HL-60 (cell line): ENCODE measurements at regions not wholly inside any gene's neighbourhood (a gene's known extent, or its start where the extent isn't known, plus 50 kb on each side); places are given as distances from the start of the nearest gene placed in this dataset.

Experiments
- DNase-seq, 2 experiments: peaks; one replicate each; pipeline ENCODE4 v3.0.0-alpha.2; 2010 to 2020; ENCODE audit warnings: low read depth in 1 of 2, low spot score in 1 of 2
- H3K27ac ChIP-seq: fragments of 250-450 bp; sonication (Bioruptor Pico); replicated peaks from 2 replicates; pipeline ENCODE4 v1.5.1; 2020; ENCODE audit warnings: mild to moderate bottlenecking, moderate library complexity
- H3K27me3 ChIP-seq: fragments of 250-450 bp; sonication (Bioruptor Pico); 2 replicates; pipeline ENCODE4 v1.5.1; 2021; ENCODE audit warnings: mild to moderate bottlenecking, moderate library complexity; ENCODE audit not compliant: insufficient read depth, poor library complexity, severe bottlenecking
- H3K4me3 ChIP-seq: replicated peaks from 2 replicates; pipeline ENCODE4 v1.5.1; 2011; ENCODE audit warnings: mild to moderate bottlenecking, control low read depth, low read length; ENCODE audit not compliant: insufficient read depth
- CTCF ChIP-seq: IDR thresholded peaks from one replicate; pipeline ENCODE4 v1.5.1; 2011; ENCODE audit warnings: low read length, control low read depth, inconsistent platforms; ENCODE audit not compliant: insufficient read depth
- GABPA ChIP-seq: IDR thresholded peaks from 2 replicates; pipeline ENCODE4 v1.6.1; 2012; ENCODE audit warnings: low read depth
- POLR2AphosphoS5 ChIP-seq: IDR thresholded peaks from 2 replicates; pipeline ENCODE4 v1.6.1; 2012; ENCODE audit warnings: low read depth
- SPI1 ChIP-seq: IDR thresholded peaks from 2 replicates; pipeline ENCODE4 v1.6.1; 2012; ENCODE audit warnings: low read depth, mild to moderate bottlenecking, borderline replicate concordance
- TF ChIP-seq, protein P1 (sequence below): IDR thresholded peaks from 2 replicates; pipeline ENCODE4 v1.6.1; 2012; ENCODE audit warnings: low read depth; ENCODE audit not compliant: insufficient replicate concordance

GRCh38 chr2:150063931-150064548 lies 423.4 kb downstream of the RND3 start:
- Histone ChIP-seq H3K4me3 (no peak overlapping the region), H3K27ac (no peak overlapping the region), H3K27me3 (no peaks in the 10 kb centered on the region)
- TF ChIP-seq, protein P1, sequence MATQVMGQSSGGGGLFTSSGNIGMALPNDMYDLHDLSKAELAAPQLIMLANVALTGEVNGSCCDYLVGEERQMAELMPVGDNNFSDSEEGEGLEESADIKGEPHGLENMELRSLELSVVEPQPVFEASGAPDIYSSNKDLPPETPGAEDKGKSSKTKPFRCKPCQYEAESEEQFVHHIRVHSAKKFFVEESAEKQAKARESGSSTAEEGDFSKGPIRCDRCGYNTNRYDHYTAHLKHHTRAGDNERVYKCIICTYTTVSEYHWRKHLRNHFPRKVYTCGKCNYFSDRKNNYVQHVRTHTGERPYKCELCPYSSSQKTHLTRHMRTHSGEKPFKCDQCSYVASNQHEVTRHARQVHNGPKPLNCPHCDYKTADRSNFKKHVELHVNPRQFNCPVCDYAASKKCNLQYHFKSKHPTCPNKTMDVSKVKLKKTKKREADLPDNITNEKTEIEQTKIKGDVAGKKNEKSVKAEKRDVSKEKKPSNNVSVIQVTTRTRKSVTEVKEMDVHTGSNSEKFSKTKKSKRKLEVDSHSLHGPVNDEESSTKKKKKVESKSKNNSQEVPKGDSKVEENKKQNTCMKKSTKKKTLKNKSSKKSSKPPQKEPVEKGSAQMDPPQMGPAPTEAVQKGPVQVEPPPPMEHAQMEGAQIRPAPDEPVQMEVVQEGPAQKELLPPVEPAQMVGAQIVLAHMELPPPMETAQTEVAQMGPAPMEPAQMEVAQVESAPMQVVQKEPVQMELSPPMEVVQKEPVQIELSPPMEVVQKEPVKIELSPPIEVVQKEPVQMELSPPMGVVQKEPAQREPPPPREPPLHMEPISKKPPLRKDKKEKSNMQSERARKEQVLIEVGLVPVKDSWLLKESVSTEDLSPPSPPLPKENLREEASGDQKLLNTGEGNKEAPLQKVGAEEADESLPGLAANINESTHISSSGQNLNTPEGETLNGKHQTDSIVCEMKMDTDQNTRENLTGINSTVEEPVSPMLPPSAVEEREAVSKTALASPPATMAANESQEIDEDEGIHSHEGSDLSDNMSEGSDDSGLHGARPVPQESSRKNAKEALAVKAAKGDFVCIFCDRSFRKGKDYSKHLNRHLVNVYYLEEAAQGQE = no peak
- TF ChIP-seq CTCF (no peak), SPI1 (no peak), POLR2AphosphoS5 (no peak), GABPA (no peak)
- no peak for DNase-seq

DNA sequence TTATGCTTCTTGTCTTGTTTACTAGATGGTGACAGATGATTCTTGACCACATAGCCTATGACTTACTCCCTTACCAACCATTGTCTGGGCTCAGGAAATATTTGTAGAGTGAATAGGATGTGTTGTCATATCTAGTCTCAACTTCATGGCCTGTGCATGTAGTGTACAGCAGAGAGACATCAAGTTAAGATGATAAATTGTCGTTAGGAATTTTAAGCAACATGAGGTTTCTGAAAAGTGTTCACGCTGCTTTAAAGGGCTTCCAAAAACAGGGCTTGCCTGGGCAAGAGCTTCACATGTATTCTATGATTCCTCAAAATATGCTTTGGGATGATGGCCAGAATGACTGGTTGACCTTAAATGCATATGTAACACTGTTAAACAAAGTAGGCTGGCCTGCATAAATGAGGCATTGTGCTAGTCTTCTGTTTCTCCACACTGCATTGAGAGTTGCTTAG lies 424.0 kb downstream of the RND3 start:
- no peak for DNase-seq
- no peaks in the 10 kb centered on the region for H3K27me3 ChIP-seq
- TF ChIP-seq GABPA (no peak), SPI1 (no peak)
- TF ChIP-seq, protein P1 = no peak
- H3K27ac ChIP-seq = no peak overlapping the region
- no peak overlapping the region for H3K4me3 ChIP-seq

GRCh38 chr2:150062416-150062815 lies 425.1 kb downstream of the RND3 start:
- H3K4me3 ChIP-seq = no peak overlapping the region
- no peak for DNase-seq
- no peak overlapping the region for H3K27ac ChIP-seq
- no peaks in the 10 kb centered on the region for H3K27me3 ChIP-seq
- TF ChIP-seq, protein P1 = no peak
- TF ChIP-seq POLR2AphosphoS5 (no peak), GABPA (no peak), CTCF (no peak), SPI1 (no peak)
